OCI-LY7 (cell line): ENCODE measurements at regions not wholly inside any gene's neighbourhood (a gene's known extent, or its start where the extent isn't known, plus 50 kb on each side); places are given as distances from the start of the nearest gene placed in this dataset.

Experiments used
- BruUV-seq: library from RNA; stranded (reverse); fragments of 400-500 nt; replicated peaks from 2 replicates; lab custom pipeline; 2021; lab: Mats Ljungman, UMichigan
- CTCF ChIA-PET: fragments of 300-600 bp; sonication (Branson Sonifier 250); formaldehyde crosslinking; loops from one replicate; lab custom pipeline; 2022; ENCODE audit warnings: antibody characterized with exemption; ENCODE audit not compliant: unreplicated experiment; lab: Charles Lee
- POLR2A ChIA-PET: fragments of 300-600 bp; sonication (Branson Sonifier 250); formaldehyde crosslinking; loops from one replicate; lab custom pipeline; 2022; ENCODE audit warnings: antibody characterized with exemption; lab: Charles Lee
- DNase-seq: peaks from one replicate; pipeline ENCODE4 v3.0.0-alpha.2; 2015; ENCODE audit warnings: low spot score
- H2AFZ ChIP-seq: fragments of 200-600 bp; sonication (generic), shearing (Covaris generic); 2 replicates; pipeline ENCODE4 v1.6.1; 2014; ENCODE audit warnings: mild to moderate bottlenecking, antibody characterized with exemption, low read length, moderate library complexity
- H3K27ac ChIP-seq: fragments of 200-600 bp; sonication (generic); 2 replicates; pipeline ENCODE4 v1.5.1; 2014; ENCODE audit warnings: mixed run types, low read depth, mild to moderate bottlenecking, moderate library complexity, low read length, inconsistent platforms; ENCODE audit not compliant: poor library complexity, severe bottlenecking
- H3K36me3 ChIP-seq: fragments of 200-600 bp; sonication (generic); 2 replicates; pipeline ENCODE4 v1.6.1; 2014; ENCODE audit warnings: mild to moderate bottlenecking, antibody characterized with exemption, low read length, moderate library complexity, mixed read lengths; ENCODE audit not compliant: insufficient read depth
- H3K4me1 ChIP-seq: fragments of 200-600 bp; sonication (generic); 2 replicates; pipeline ENCODE4 v1.5.1; 2014; ENCODE audit warnings: mild to moderate bottlenecking, low read length; ENCODE audit not compliant: insufficient read depth, poor library complexity, severe bottlenecking
- H3K4me2 ChIP-seq: fragments of 200-600 bp; sonication (generic); 2 replicates; pipeline ENCODE4 v1.6.1; 2014; ENCODE audit warnings: mild to moderate bottlenecking, low read length
- H3K4me3 ChIP-seq: fragments of 200-600 bp; sonication (generic); 2 replicates; pipeline ENCODE4 v1.5.1; 2014; ENCODE audit warnings: mild to moderate bottlenecking, low read depth, low read length; ENCODE audit not compliant: poor library complexity, severe bottlenecking
- H3K79me2 ChIP-seq: fragments of 200-600 bp; sonication (generic); 2 replicates; pipeline ENCODE4 v1.6.1; 2016; ENCODE audit warnings: low read depth, mild to moderate bottlenecking, low read length, moderate library complexity, mixed read lengths; ENCODE audit not compliant: insufficient read depth
- H3K9me2 ChIP-seq: fragments of 200-600 bp; sonication (generic); 2 replicates; pipeline ENCODE4 v1.6.1; 2016; ENCODE audit warnings: mild to moderate bottlenecking, low read length, mixed read lengths; ENCODE audit not compliant: insufficient read depth
- H3K9me3 ChIP-seq: fragments of 200-600 bp; sonication (generic); 2 replicates; pipeline ENCODE4 v1.6.1; 2014; ENCODE audit warnings: mild to moderate bottlenecking, mixed run types, low read length, mixed read lengths
- H4K20me1 ChIP-seq: fragments of 200-600 bp; sonication (generic); 2 replicates; pipeline ENCODE4 v1.6.1; 2014; ENCODE audit warnings: mild to moderate bottlenecking, antibody characterized with exemption, low read length, moderate library complexity, mixed read lengths; ENCODE audit not compliant: insufficient read depth
- CTCF ChIP-seq: fragments of 200-600 bp; sonication (generic); conservative IDR thresholded peaks from 2 replicates; pipeline ENCODE4 v1.5.1; 2014; ENCODE audit warnings: mild to moderate bottlenecking, antibody characterized with exemption, low read length, moderate library complexity, mixed read lengths
- EZH2phosphoT487 ChIP-seq: fragments of 200-600 bp; sonication (generic); IDR thresholded peaks from 2 replicates; pipeline ENCODE4 v1.6.1; 2018; ENCODE audit warnings: low read depth, borderline replicate concordance, mild to moderate bottlenecking, mixed run types, antibody characterized with exemption, low read length, moderate library complexity, mixed read lengths
- intact Hi-C: fragments of 100-400 bp; cut with micrococcal nuclease; formaldehyde crosslinking; loops from one replicate; pipeline ENCODE4 v1.10.0; 2022; ENCODE audit not compliant: unreplicated experiment

GRCh38 chrX:125029131-125029530 lies 290.5 kb upstream of the TEX13C start:
- intact Hi-C loops: no loop called here
- Histone ChIP-seq H4K20me1 (no peaks in the 10 kb centered on the region), H3K9me2 (no peaks in the 10 kb centered on the region), H3K4me2 (no peak overlapping the region), H3K9me3 (no peaks in the 10 kb centered on the region), H3K79me2 (no peaks in the 10 kb centered on the region), H3K4me1 (no peaks in the 10 kb centered on the region), H2AFZ (no peak overlapping the region), H3K27ac (no peak overlapping the region), H3K4me3 (no peak overlapping the region), H3K36me3 (no peaks in the 10 kb centered on the region)
- ChIA-PET POLR2A (no interaction called here), CTCF (no interaction called here)
- no peak for TF ChIP-seq EZH2phosphoT487
- TF ChIP-seq CTCF: no peak
- no TSS peak for BruUV-seq
- no peak for DNase-seq
